GM13977 (cell line): ENCODE measurements at regions not wholly inside any gene's neighbourhood (a gene's known extent, or its start where the extent isn't known, plus 50 kb on each side); places are given as distances from the start of the nearest gene placed in this dataset.

ENCODE experiments used
- DNase-seq: peaks from one replicate; pipeline ENCODE4 v3.0.0; 2012; ENCODE audit warnings: low spot score
- CTCF ChIP-seq: IDR thresholded peaks from 2 replicates; pipeline ENCODE4 v1.5.1; 2012; ENCODE audit warnings: mild to moderate bottlenecking, control low read depth; ENCODE audit not compliant: insufficient read depth; ENCODE audit errors: extremely low read depth, missing control alignments
- in situ Hi-C: fragments of 300-500 bp; cut with MboI; formaldehyde crosslinking; loops from one replicate; pipeline ENCODE4 v1.12.0; 2022; ENCODE audit warnings: low sequenced_read_pairs, low pct_unique_long_range_greater_than_20kb, mixed read lengths, inconsistent platforms; ENCODE audit not compliant: unreplicated experiment

- no peak for DNase-seq
- in situ Hi-C loops: no loop called here
- no peak for TF ChIP-seq CTCF
Observed at GRCh38 chr5:57939771-57940170, 457.2 kb upstream of the ACTBL2 start.

- TF ChIP-seq CTCF: no peak
- DNase-seq: no peak
- in situ Hi-C loops: no loop called here
Observed at GRCh38 chr5:57939335-57939734, 456.7 kb upstream of the ACTBL2 start.

GRCh38 chr5:57938174-57938557 is 455.6 kb upstream of the ACTBL2 start:
- no peak for TF ChIP-seq CTCF
- no peak for DNase-seq
- in situ Hi-C loops: no loop called here

GRCh38 chr5:57937501-57938173 is 455.0 kb upstream of the ACTBL2 start:
- no peak for DNase-seq
- in situ Hi-C loops: no loop called here
- TF ChIP-seq CTCF: no peak

GRCh38 chr5:57937025-57937424 is 454.4 kb upstream of the ACTBL2 start:
- no peak for DNase-seq
- TF ChIP-seq CTCF: no peak
- in situ Hi-C loops: no loop called here

- no peak for TF ChIP-seq CTCF
- in situ Hi-C loops: no loop called here
- no peak for DNase-seq
Observed at GRCh38 chr5:57932761-57933160, 450.1 kb upstream of the ACTBL2 start.
